IgD-negative memory B cell (primary cell): ENCODE measurements at regions not wholly inside any gene's neighbourhood (a gene's known extent, or its start where the extent isn't known, plus 50 kb on each side); places are given as distances from the start of the nearest gene placed in this dataset.
A peak's percentile ranks its signal among the peaks of the same experiment; 100 is the strongest.

Experiments used
- H3K27ac Mint-ChIP-seq, 3 donors: one replicate each; pipeline ENCODE4 v1.8.0; 2020 to 2022; ENCODE audit warnings: mild to moderate bottlenecking in 3 of 3, mixed read lengths in 3 of 3, moderate library complexity in 1 of 3
- H3K27me3 Mint-ChIP-seq: one replicate; pipeline ENCODE4 v1.8.0; 2021; ENCODE audit warnings: mixed read lengths
- H3K36me3 Mint-ChIP-seq: one replicate; pipeline ENCODE4 v1.8.0; 2020; ENCODE audit warnings: mild to moderate bottlenecking, mixed read lengths
- H3K4me1 Mint-ChIP-seq, 3 donors: one replicate each; pipeline ENCODE4 v1.8.0; 2020 to 2022; ENCODE audit warnings: mixed read lengths in 3 of 3, mild to moderate bottlenecking in 1 of 3
- H3K4me3 Mint-ChIP-seq, 4 donors: one replicate each; pipeline ENCODE4 v1.8.0; 2020 to 2022; ENCODE audit warnings: mild to moderate bottlenecking in 4 of 4, mixed read lengths in 4 of 4, moderate library complexity in 3 of 4
- H3K9me3 Mint-ChIP-seq, 3 donors: one replicate each; pipeline ENCODE4 v1.8.0; 2020 to 2021; ENCODE audit warnings: mixed read lengths in 3 of 3, mild to moderate bottlenecking in 1 of 3

DNA sequence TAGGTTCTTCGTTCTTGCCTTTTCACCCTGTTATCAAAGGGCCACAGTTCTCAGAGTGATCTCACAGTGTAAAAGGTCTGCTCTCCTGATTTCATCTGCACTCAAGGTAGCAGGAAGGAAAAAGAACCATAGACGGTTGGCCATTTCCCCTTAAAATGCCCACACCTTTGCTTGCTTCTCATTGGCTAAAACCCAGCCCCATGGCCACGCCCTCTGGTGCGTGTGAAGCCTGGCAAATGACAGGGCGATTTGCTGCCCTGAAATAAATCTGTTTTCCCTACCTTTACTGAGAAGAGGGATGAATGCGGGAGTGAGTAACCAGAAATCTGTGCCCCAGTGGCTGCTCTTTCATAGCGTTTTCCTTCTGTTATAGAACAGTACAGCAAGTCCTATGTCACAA, 269.3 kb downstream of the POU4F1 start:
- peaks cover 0 to 5% (median 0%) of the 10 kb centered on the region in 3 donors for H3K9me3 Mint-ChIP-seq
- H3K4me1 Mint-ChIP-seq, result no peaks in the 10 kb centered on the region
- H3K4me3 Mint-ChIP-seq, result no peak overlapping the region
- H3K36me3 Mint-ChIP-seq, result no peaks in the 10 kb centered on the region
- peaks cover 4% of the 10 kb centered on the region for H3K27me3 Mint-ChIP-seq
- no peak overlapping the region for H3K27ac Mint-ChIP-seq

- H3K4me1 Mint-ChIP-seq, result no peaks in the 10 kb centered on the region
- H3K27me3 Mint-ChIP-seq, result no peaks in the 10 kb centered on the region
- no peaks in the 10 kb centered on the region for H3K36me3 Mint-ChIP-seq
- no peaks in the 10 kb centered on the region for H3K9me3 Mint-ChIP-seq
- H3K27ac Mint-ChIP-seq, result no peak overlapping the region
- H3K4me3 Mint-ChIP-seq, result no peak overlapping the region
Measured at GRCh38 chr13:78326633-78327032, 276.7 kb downstream of the POU4F1 start.

DNA sequence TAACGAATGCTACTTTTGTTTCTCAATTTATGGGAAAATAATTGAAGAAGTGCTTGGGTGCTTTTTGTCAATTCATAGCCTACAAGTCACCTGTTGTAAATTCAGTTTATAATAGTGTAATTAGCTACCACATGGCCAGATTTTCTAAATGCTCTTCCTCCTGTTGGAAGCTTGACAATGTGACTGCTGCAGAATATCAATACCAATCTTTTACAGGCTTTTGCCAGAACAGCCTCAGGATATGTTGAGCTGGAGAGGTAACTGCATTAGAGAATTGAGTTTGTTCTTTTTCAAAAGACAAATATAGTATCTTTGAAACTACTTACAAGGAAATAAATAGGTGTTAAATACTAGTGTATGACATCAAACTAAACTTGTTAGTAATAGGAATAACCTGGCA, 277.8 kb downstream of the POU4F1 start:
- no peak overlapping the region for H3K27ac Mint-ChIP-seq
- H3K4me1 Mint-ChIP-seq, result no peaks in the 10 kb centered on the region
- no peak overlapping the region for H3K4me3 Mint-ChIP-seq
- no peaks in the 10 kb centered on the region for H3K36me3 Mint-ChIP-seq
- no peaks in the 10 kb centered on the region for H3K27me3 Mint-ChIP-seq
- H3K9me3 Mint-ChIP-seq, result no peaks in the 10 kb centered on the region

DNA sequence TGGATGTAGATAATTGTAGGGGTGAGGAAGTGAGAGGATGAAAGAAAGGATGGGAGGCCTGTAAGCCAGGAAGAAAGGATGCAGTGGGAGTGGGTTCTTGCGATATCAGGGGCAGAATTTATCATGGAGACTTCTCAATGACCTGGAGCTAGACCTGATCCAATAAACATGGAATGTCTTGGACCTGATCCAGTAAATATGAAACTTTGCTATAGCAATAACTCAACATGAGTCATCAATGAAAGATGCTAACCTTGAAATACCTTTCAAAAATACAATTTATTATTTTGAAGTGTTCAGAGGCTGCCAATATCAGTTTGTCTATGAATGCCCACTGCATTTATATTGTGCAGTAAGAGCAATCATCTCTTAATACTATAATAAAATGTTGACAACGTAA, 279.5 kb downstream of the POU4F1 start:
- Mint-ChIP-seq H3K27ac (no peak overlapping the region), H3K36me3 (peaks cover 2% of the 10 kb centered on the region), H3K4me3 (no peak overlapping the region), H3K27me3 (peaks cover 1% of the 10 kb centered on the region), H3K9me3 (no peaks in the 10 kb centered on the region), H3K4me1 (no peaks in the 10 kb centered on the region)

- Mint-ChIP-seq H3K4me3 (no peak overlapping the region), H3K9me3 (no peaks in the 10 kb centered on the region), H3K27ac (no peak overlapping the region), H3K36me3 (peaks cover 2% of the 10 kb centered on the region), H3K4me1 (no peaks in the 10 kb centered on the region), H3K27me3 (peaks cover 1% of the 10 kb centered on the region)
Measured at GRCh38 chr13:78323040-78323439, 280.3 kb downstream of the POU4F1 start.

- no peak overlapping the region for H3K4me3 Mint-ChIP-seq
- H3K36me3 Mint-ChIP-seq, result peaks cover 2% of the 10 kb centered on the region
- no peaks in the 10 kb centered on the region for H3K4me1 Mint-ChIP-seq
- no peaks in the 10 kb centered on the region for H3K9me3 Mint-ChIP-seq
- H3K27me3 Mint-ChIP-seq, result peaks cover 1% of the 10 kb centered on the region
- H3K27ac Mint-ChIP-seq, result no peak overlapping the region
Measured at GRCh38 chr13:78319101-78319627, 284.2 kb downstream of the POU4F1 start.

- Mint-ChIP-seq H3K27ac (no peak overlapping the region), H3K9me3 (no peaks in the 10 kb centered on the region), H3K36me3 (peaks cover 2% of the 10 kb centered on the region)
Measured at GRCh38 chr13:78317030-78317429, 286.3 kb downstream of the POU4F1 start.

DNA sequence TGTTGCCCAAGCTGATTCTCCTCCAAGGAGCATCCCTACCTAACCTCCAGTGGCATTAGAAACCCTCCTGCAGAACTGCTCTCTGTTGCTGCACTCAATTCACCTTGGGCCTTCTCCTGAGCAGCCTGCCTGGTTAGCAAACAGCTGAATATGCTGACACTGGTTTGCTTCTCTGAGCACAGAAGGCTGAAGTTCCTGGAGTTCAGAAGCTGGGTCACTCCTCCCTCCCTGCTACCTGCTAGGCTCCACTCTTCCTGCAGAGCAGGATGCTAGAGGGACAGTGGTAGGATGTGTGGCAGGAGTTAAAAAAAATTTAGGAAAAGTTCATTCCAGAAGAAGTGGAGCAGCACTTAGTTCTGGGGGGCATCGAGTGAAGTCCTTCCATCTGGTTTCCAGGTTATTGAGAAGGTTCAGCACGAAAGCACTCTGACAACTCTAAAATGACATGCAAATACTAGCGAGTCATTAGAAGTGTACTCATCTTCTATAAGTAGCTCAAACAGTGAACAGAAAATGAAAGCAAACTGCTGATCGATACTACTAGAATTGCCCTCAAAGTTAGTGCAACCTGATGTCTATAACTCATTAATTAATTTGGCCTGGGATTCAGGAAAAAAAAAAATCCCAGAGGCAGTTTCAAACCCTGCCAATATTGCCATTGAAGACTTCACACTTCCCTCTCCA, 293.7 kb downstream of the POU4F1 start:
- Mint-ChIP-seq H3K27me3 (no peaks in the 10 kb centered on the region), H3K4me3 (peak overlapping the region in 1 of 4 donors; percentile 81), H3K9me3 (peaks cover 0 to 1% (median 0%) of the 10 kb centered on the region in 3 donors), H3K27ac (no peak overlapping the region), H3K36me3 (no peaks in the 10 kb centered on the region), H3K4me1 (peaks cover 0 to 7% (median 4%) of the 10 kb centered on the region in 3 donors)

More at GRCh38 chr13:78317030-78317429, 286.3 kb downstream of the POU4F1 start:
- peaks cover 1% of the 10 kb centered on the region for H3K27me3 Mint-ChIP-seq
- no peak overlapping the region for H3K4me3 Mint-ChIP-seq
- H3K4me1 Mint-ChIP-seq, result no peaks in the 10 kb centered on the region

GRCh38 chr13:78306519-78307206, 296.7 kb downstream of the POU4F1 start:
- peaks cover 0 to 1% (median 0%) of the 10 kb centered on the region in 3 donors for H3K9me3 Mint-ChIP-seq
- no peak overlapping the region for H3K27ac Mint-ChIP-seq
- peaks cover 0 to 7% (median 4%) of the 10 kb centered on the region in 3 donors for H3K4me1 Mint-ChIP-seq
- H3K36me3 Mint-ChIP-seq, result no peaks in the 10 kb centered on the region
- H3K4me3 Mint-ChIP-seq, result no peak overlapping the region
- H3K27me3 Mint-ChIP-seq, result no peaks in the 10 kb centered on the region

DNA sequence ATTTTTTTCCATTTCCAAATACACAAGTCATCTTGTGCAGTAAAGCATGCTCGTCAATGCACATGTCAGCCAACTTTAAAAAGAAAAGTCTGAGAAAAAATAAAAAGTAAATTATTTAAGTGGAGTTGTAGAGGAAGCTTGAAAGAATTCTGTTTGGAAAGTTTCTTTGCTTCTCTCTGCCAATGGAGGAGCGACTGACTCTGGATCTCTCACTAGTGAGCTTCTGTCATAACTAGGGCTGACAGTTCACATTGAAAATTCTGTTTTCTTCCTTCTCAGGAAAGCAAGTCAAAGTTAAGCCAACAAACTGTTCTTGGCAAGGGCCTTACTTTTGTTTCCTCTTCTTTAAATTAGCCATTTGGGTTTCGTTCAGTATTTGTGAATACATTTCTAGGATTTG, 298.2 kb downstream of the POU4F1 start:
- Mint-ChIP-seq H3K9me3 (peaks cover 0 to 1% (median 0%) of the 10 kb centered on the region in 3 donors), H3K36me3 (no peaks in the 10 kb centered on the region), H3K4me1 (peaks cover 0 to 7% (median 4%) of the 10 kb centered on the region in 3 donors), H3K27me3 (peaks cover 2% of the 10 kb centered on the region), H3K27ac (no peak overlapping the region), H3K4me3 (no peak overlapping the region)

DNA sequence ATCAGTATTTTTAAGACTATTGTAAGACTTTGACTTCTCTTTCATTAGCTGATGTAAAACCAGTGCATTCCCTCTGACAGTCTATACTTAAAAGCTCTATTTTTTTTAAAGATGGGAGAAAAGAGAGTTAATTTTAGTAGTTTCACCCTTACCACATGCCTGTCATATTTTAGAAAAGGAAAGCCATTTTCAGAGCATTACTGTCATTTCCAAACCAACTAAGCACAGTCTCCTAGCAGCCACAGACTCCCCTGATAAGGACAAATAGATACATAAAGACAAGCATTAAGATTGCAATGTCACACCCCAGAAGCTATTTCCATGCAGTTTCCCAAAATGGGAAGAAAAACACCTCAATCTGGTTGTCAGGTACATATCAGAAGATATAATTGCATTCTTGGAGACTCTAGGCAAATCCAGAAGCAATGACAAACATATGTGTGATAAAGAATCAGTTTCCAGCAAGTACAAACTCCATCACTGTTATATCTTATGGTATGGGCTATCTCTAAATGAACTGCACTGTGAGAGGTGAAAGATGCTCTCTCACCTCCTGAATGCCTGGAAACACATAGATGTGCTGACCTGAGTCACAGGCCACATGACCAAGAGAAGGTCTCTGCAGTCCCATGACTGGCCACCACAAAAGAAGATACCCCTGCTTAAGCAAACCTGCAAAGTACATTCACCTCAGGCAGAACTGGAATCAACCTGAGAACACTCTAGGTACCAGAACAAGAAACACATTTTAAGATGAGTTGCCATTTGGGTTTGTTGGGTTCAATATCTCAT, 303.3 kb downstream of the POU4F1 start:
- no peak overlapping the region for H3K4me3 Mint-ChIP-seq
- no peaks in the 10 kb centered on the region for H3K36me3 Mint-ChIP-seq
- H3K27me3 Mint-ChIP-seq, result peaks cover 2% of the 10 kb centered on the region
- no peaks in the 10 kb centered on the region for H3K9me3 Mint-ChIP-seq
- no peaks in the 10 kb centered on the region for H3K4me1 Mint-ChIP-seq
- H3K27ac Mint-ChIP-seq, result no peak overlapping the region

GRCh38 chr13:78298657-78299056, 304.7 kb downstream of the POU4F1 start:
- Mint-ChIP-seq H3K27ac (no peak overlapping the region), H3K36me3 (no peaks in the 10 kb centered on the region), H3K27me3 (peaks cover 2% of the 10 kb centered on the region), H3K9me3 (no peaks in the 10 kb centered on the region), H3K4me3 (no peak overlapping the region), H3K4me1 (no peaks in the 10 kb centered on the region)

DNA sequence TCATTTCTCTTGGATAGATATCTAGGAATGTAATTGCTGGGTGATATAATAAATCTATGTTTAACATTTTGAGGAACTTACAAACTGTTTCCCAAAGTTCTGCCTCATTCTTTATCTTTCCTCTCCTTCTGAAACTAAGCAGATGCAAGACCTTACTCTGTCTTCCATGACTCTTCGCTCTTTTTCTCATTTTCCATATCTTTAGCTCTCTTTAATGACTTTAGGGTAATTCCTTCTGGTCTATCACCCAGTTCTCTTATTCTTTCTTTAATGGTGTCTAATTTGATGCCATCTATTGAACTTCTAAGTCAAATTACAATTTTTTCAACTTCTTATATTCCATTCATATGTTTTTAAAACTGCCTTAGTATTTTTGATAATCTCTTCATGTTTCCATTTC, 316.6 kb downstream of the POU4F1 start:
- Mint-ChIP-seq H3K27me3 (no peaks in the 10 kb centered on the region), H3K9me3 (peaks cover 2 to 11% (median 11%) of the 10 kb centered on the region in 3 donors), H3K27ac (no peak overlapping the region), H3K4me1 (no peaks in the 10 kb centered on the region), H3K4me3 (no peak overlapping the region), H3K36me3 (no peaks in the 10 kb centered on the region)

DNA sequence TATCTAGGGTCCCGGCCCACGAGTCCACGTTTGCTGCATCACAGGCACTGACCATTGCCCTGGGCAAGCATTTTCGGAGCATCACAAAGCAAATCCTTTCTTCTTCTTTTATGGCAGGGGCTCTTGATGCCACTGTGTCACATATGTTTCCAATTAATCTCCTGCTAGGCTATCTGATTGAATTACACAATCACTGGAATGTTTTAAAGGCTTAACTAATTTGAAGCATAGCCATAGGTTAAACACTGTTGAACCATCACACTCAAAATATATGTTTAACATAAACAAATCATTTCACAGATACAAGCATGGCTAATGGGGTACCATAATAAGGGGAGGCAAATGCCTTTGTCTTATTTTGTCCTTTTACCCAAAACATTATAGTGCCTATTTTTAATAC, 338.3 kb downstream of the POU4F1 start:
- no peak overlapping the region for H3K27ac Mint-ChIP-seq
- H3K4me1 Mint-ChIP-seq, result no peaks in the 10 kb centered on the region
- peaks cover 2% of the 10 kb centered on the region for H3K27me3 Mint-ChIP-seq
- no peak overlapping the region for H3K4me3 Mint-ChIP-seq
- H3K36me3 Mint-ChIP-seq, result no peaks in the 10 kb centered on the region
- H3K9me3 Mint-ChIP-seq, result peaks cover 0 to 5% (median 0%) of the 10 kb centered on the region in 3 donors

DNA sequence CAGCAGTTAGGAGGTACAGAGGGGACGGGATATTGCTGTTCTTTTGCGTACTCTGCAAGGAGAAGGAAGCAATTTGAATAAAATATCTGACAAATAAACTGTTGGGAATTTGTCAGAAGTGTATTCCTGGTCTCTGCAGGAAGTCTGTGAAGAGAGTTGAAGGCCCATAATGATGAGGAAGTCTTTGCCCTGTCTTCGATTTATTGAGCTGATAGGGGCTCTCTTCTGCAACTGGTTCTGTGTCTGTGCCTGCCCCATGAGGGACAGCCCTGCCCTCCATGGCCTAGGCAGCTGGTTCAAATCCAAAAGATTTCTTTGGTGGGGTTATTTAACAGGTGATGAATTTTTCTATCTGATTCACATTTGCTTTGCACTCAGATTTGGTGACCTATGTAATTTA, 339.7 kb upstream of the EDNRB start:
- Mint-ChIP-seq H3K4me3 (no peak overlapping the region), H3K27ac (no peak overlapping the region), H3K36me3 (no peaks in the 10 kb centered on the region), H3K27me3 (peaks cover 2% of the 10 kb centered on the region), H3K9me3 (peaks cover 0 to 5% (median 0%) of the 10 kb centered on the region in 3 donors), H3K4me1 (no peaks in the 10 kb centered on the region)
